ENCODE measurements at regions not wholly inside any gene's neighbourhood (a gene's known extent, or its start where the extent isn't known, plus 50 kb on each side); places are given as distances from the start of the nearest gene placed in this dataset.
A peak's percentile ranks its signal among the peaks of the same experiment; 100 is the strongest.
"Not testable (repeated sequence)": the region's sequence is repeated elsewhere in the genome, so short reads cannot be mapped to it uniquely, and the experiment has no call there.

DNA sequence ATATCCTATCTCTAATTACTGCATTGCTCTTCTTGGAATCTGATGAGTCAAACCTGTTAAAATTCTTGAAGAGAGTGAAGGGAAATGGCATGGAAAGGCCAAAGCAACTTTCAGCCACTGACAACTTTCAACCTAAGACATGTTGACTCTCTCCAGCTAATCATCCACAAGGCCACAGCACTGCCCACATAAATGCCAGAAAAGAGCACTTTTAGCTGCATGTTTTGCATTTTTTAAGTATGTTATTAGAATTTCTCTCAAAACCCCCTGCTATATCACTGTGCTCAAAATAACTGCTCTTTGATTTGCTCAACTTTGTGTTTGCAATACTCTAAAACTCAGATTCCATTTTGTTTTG is 352.5 kb downstream of the ADGRL2 start:
- Histone ChIP-seq H3K4me2 (no peak overlapping the region), H3K27me3 (no peaks in the 10 kb centered on the region), H3K4me1 (peaks cover 0 to 7% (median 0%) of the 10 kb centered on the region in 10 experiments; a peak in 3 of 20 replicates), H4K20me1 (no peaks in the 10 kb centered on the region), H3K9ac (no peak overlapping the region), H3K27ac (no peak overlapping the region), H3K4me3 (no peak overlapping the region), H3K36me3 (no peaks in the 10 kb centered on the region), H3K9me3 (replicated peaks in 1 of 11) (no peaks in the 10 kb centered on the region)
- TF ChIP-seq Cebpa-rat (IDR thresholded peaks at IDR 0.05) = no peak

DNA sequence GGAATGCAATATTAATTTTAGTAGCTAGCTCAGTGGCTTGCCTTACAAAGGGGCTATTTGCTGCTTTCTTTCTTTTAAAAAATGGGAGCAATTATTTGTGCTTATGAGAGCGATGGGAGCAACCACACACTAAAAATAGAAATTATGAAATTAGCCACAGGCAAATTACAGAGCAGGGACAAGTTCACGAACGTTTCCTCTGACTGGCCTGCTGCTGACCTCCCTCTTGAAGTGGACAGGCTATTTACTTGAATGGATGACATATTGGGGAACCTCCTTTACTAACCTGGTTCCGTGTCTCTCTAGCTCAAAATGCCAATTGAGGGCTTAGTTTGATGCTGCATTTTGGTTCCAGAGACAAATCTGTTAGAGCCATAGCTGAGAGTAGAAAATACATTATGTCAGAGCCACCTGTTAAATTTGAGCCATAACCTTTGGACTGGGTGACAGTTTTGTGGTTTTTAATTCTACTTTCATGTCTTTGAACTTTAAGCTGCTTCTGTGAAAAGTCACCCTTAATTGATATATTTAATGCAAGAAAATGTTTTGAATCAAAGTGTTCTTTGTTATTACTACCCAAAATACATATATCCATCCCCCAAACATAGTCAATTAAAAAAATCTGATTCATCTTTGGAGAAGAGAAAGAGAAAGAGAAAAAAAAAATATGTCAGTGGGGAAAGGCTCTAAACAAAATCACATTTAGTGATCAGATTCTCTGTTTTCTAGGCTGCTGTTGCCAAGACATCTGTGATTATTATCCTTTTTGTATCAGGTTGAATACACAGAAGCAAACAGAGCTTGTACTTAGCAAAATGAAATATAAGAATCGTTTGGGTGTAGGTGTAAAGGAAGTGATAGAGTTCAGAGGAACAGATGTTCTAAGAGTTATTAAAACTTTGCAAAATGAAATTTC is 351.9 kb downstream of the ADGRL2 start:
- no peak overlapping the region for H3K27ac ChIP-seq
- no peaks in the 10 kb centered on the region for H3K36me3 ChIP-seq
- TF ChIP-seq Cebpa-rat (IDR thresholded peaks at IDR 0.05) = no peak
- no peak overlapping the region for H3K9ac ChIP-seq
- no peaks in the 10 kb centered on the region for H4K20me1 ChIP-seq
- no peaks in the 10 kb centered on the region for H3K27me3 ChIP-seq
- peak overlapping the region in 1 of 11 experiments; percentile 40; a peak in 2 of 22 replicates for H3K4me2 ChIP-seq
- H3K9me3 ChIP-seq (replicated peaks in 1 of 11) = no peaks in the 10 kb centered on the region
- no peak overlapping the region for H3K4me3 ChIP-seq
- H3K4me1 ChIP-seq = peaks cover 0 to 7% (median 0%) of the 10 kb centered on the region in 10 experiments; a peak in 3 of 20 replicates

GRCh38 chr1:82145656-82146055 is 344.9 kb downstream of the ADGRL2 start:
- Histone ChIP-seq H3K9ac (no peak overlapping the region), H3K4me1 (no peaks in the 10 kb centered on the region), H3K27me3 (no peaks in the 10 kb centered on the region), H3K9me3 (replicated peaks in 1 of 11) (peaks cover 0 to 12% (median 0%) of the 10 kb centered on the region in 11 experiments; a peak in 2 of 22 replicates), H3K36me3 (no peaks in the 10 kb centered on the region), H3K27ac (no peak overlapping the region), H3K4me3 (no peak overlapping the region), H3K4me2 (no peak overlapping the region), H4K20me1 (no peaks in the 10 kb centered on the region)
- TF ChIP-seq Cebpa-rat (IDR thresholded peaks at IDR 0.05) = no peak

GRCh38 chr1:82143108-82143833 is 342.5 kb downstream of the ADGRL2 start:
- no peak for TF ChIP-seq Cebpa-rat (IDR thresholded peaks at IDR 0.05)
- no peak overlapping the region for H3K4me2 ChIP-seq
- H3K27ac ChIP-seq = no peak overlapping the region
- no peaks in the 10 kb centered on the region for H3K36me3 ChIP-seq
- no peak overlapping the region for H3K4me3 ChIP-seq
- no peak overlapping the region for H3K9ac ChIP-seq
- no peaks in the 10 kb centered on the region for H3K4me1 ChIP-seq
- H3K9me3 ChIP-seq (replicated peaks in 1 of 11) = peaks cover 0 to 12% (median 0%) of the 10 kb centered on the region in 11 experiments; a peak in 2 of 22 replicates
- H4K20me1 ChIP-seq = no peaks in the 10 kb centered on the region
- no peaks in the 10 kb centered on the region for H3K27me3 ChIP-seq

DNA sequence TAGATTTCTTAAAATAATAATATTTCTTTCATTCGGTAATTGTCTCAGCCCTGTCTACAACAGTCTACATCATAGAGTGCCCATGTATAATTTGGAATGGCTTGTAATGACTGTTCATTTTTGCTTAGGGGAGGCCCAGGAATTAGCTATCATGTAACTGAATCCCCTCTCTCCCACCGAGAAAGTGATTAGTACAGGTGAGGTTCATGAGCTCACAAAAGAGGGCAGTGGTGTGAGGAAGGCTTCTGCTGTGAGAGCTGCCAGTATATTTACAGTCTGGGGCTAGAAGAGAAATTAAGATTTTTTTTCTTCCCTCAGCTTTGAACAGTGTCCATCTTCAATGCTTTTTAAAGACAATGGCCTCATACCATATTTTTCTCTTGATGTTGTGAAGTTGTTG is 340.7 kb downstream of the ADGRL2 start:
- Histone ChIP-seq H3K36me3 (no peaks in the 10 kb centered on the region), H3K4me1 (no peaks in the 10 kb centered on the region), H3K4me3 (no peak overlapping the region), H4K20me1 (no peaks in the 10 kb centered on the region), H3K27ac (no peak overlapping the region), H3K9ac (no peak overlapping the region), H3K27me3 (no peaks in the 10 kb centered on the region), H3K9me3 (replicated peaks in 1 of 11) (peaks cover 0 to 12% (median 0%) of the 10 kb centered on the region in 11 experiments; a peak in 2 of 22 replicates), H3K4me2 (no peak overlapping the region)
- TF ChIP-seq Cebpa-rat (IDR thresholded peaks at IDR 0.05) = no peak

GRCh38 chr1:82139751-82140468 is 339.2 kb downstream of the ADGRL2 start:
- TF ChIP-seq Cebpa-rat (IDR thresholded peaks at IDR 0.05) = no peak
- Histone ChIP-seq H3K27ac (no peak overlapping the region), H3K4me3 (no peak overlapping the region), H3K36me3 (no peaks in the 10 kb centered on the region), H3K9ac (no peak overlapping the region), H3K4me2 (no peak overlapping the region), H4K20me1 (no peaks in the 10 kb centered on the region), H3K9me3 (replicated peaks in 1 of 11) (peaks cover 0 to 12% (median 0%) of the 10 kb centered on the region in 11 experiments; a peak in 2 of 22 replicates), H3K4me1 (no peaks in the 10 kb centered on the region), H3K27me3 (no peaks in the 10 kb centered on the region)

DNA sequence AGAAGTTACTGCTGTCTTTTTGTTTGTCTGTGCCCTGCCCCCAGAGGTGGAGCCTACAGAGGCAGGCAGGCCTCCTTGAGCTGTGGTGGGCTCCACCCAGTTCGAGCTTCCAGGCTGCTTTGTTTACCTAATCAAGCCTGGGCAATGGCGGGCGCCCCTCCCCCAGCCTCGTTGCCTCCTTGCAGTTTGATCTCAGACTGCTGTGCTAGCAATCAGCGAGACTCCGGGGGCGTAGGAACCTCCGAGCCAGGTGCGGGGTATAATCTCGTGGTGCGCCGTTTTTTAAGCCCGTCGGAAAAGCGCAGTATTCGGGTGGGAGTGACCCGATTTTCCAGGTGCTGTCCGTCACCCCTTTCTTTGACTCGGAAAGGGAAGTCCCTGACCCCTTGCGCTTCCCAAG is 335.6 kb downstream of the ADGRL2 start:
- H3K4me2 ChIP-seq = not testable (repeated sequence)

DNA sequence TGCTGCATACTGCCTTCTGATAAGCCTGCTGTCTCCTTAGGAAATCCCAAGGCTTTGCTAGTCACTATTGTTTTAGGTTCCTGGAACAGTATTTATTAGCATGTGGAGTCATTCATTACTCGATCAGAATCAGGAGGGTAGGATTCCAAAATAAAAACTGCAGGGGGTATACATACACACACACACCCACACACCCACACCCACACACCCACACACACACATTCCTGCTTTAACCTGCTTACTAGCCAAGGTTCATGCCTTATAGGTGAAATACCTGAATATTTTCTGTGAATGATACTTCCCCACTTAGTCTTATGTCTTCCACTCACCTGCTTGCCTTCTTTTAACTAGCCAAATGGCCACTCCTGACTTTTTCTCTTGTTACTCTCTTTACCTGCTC is 325.1 kb downstream of the ADGRL2 start:
- Histone ChIP-seq H3K9me3 (replicated peaks in 1 of 11) (no peaks in the 10 kb centered on the region), H3K4me2 (no peak overlapping the region), H3K9ac (no peak overlapping the region), H3K4me1 (no peaks in the 10 kb centered on the region), H3K4me3 (no peak overlapping the region), H3K27me3 (no peaks in the 10 kb centered on the region), H3K27ac (no peak overlapping the region), H3K36me3 (no peaks in the 10 kb centered on the region), H4K20me1 (no peaks in the 10 kb centered on the region)
- TF ChIP-seq Cebpa-rat (IDR thresholded peaks at IDR 0.05) = no peak

More for the DNA sequence above, 335.6 kb downstream of the ADGRL2 start:
- H3K27me3 ChIP-seq; H3K4me1 ChIP-seq; H3K9me3 ChIP-seq (replicated peaks in 1 of 11); H3K27ac ChIP-seq; H3K9ac ChIP-seq; H4K20me1 ChIP-seq; H3K36me3 ChIP-seq; H3K4me3 ChIP-seq: not testable (repeated sequence)

GRCh38 chr1:82125119-82125518 is 324.4 kb downstream of the ADGRL2 start:
- no peak overlapping the region for H3K4me2 ChIP-seq
- H3K36me3 ChIP-seq = no peaks in the 10 kb centered on the region
- H3K4me1 ChIP-seq = no peaks in the 10 kb centered on the region
- no peak for TF ChIP-seq Cebpa-rat (IDR thresholded peaks at IDR 0.05)
- no peak overlapping the region for H3K4me3 ChIP-seq
- no peaks in the 10 kb centered on the region for H3K27me3 ChIP-seq
- H3K27ac ChIP-seq = no peak overlapping the region
- H3K9me3 ChIP-seq (replicated peaks in 1 of 11) = no peaks in the 10 kb centered on the region
- H3K9ac ChIP-seq = no peak overlapping the region
- no peaks in the 10 kb centered on the region for H4K20me1 ChIP-seq
